Mesendoderm (in vitro differentiated cells): ENCODE measurements at regions not wholly inside any gene's neighbourhood (a gene's known extent, or its start where the extent isn't known, plus 50 kb on each side); places are given as distances from the start of the nearest gene placed in this dataset.

ENCODE experiments used
- DNase-seq: peaks from one replicate; pipeline ENCODE4 v3.0.0; 2013
- H2AK5ac ChIP-seq: 2 replicates; pipeline ENCODE4 v1.6.1; 2013; ENCODE audit warnings: low read length, inconsistent platforms
- H2BK120ac ChIP-seq: 2 replicates; pipeline ENCODE4 v1.6.1; 2013; ENCODE audit warnings: low read depth, mild to moderate bottlenecking, low read length, moderate library complexity, mixed read lengths
- H2BK15ac ChIP-seq: replicated peaks from 2 replicates; pipeline ENCODE4 v1.6.1; 2013; ENCODE audit warnings: low read depth, mild to moderate bottlenecking, moderate library complexity
- H2BK5ac ChIP-seq: 2 replicates; pipeline ENCODE4 v1.6.1; 2013; ENCODE audit warnings: low read length, inconsistent platforms
- H3K18ac ChIP-seq: 2 replicates; pipeline ENCODE4 v1.6.1; 2013; ENCODE audit warnings: mild to moderate bottlenecking, low read length, mixed read lengths
- H3K23ac ChIP-seq: one replicate; pipeline ENCODE4 v1.6.1; 2013; ENCODE audit warnings: low read length
- H3K27ac ChIP-seq: 2 replicates; pipeline ENCODE4 v1.5.1; 2013; ENCODE audit warnings: low read depth, mild to moderate bottlenecking, inconsistent platforms, low read length, moderate library complexity
- H3K27me3 ChIP-seq: 2 replicates; pipeline ENCODE4 v1.6.1; 2013; ENCODE audit warnings: low read length, control low read depth, mild to moderate bottlenecking, inconsistent platforms; ENCODE audit not compliant: insufficient read depth, poor library complexity
- H3K36me3 ChIP-seq: 2 replicates; pipeline ENCODE4 v1.6.1; 2013; ENCODE audit warnings: low read length, inconsistent platforms; ENCODE audit not compliant: control insufficient read depth, insufficient read depth
- H3K4ac ChIP-seq: one replicate; pipeline ENCODE4 v1.6.1; 2013; ENCODE audit warnings: low read depth, mild to moderate bottlenecking, low read length, moderate library complexity
- H3K4me1 ChIP-seq: 2 replicates; pipeline ENCODE4 v1.6.1; 2013; ENCODE audit warnings: low read depth, low read length, inconsistent platforms; ENCODE audit not compliant: control insufficient read depth
- H3K4me2 ChIP-seq: 2 replicates; pipeline ENCODE4 v1.6.1; 2013; ENCODE audit warnings: low read length
- H3K4me3 ChIP-seq: 2 replicates; pipeline ENCODE4 v1.5.1; 2013; ENCODE audit warnings: mild to moderate bottlenecking, low read length
- H3K56ac ChIP-seq: one replicate; pipeline ENCODE4 v1.6.1; 2013; ENCODE audit warnings: low read length
- H3K79me1 ChIP-seq: 2 replicates; pipeline ENCODE4 v1.6.1; 2013; ENCODE audit warnings: low read length, inconsistent platforms
- H3K79me2 ChIP-seq: 2 replicates; pipeline ENCODE4 v1.6.1; 2013; ENCODE audit warnings: mild to moderate bottlenecking, low read length; ENCODE audit not compliant: control insufficient read depth, insufficient read depth
- H3K9ac ChIP-seq: 2 replicates; pipeline ENCODE4 v1.6.1; 2013; ENCODE audit warnings: low read length, inconsistent platforms
- H4K5ac ChIP-seq: one replicate; pipeline ENCODE4 v1.6.1; 2013; ENCODE audit warnings: low read length
- H4K8ac ChIP-seq: one replicate; pipeline ENCODE4 v1.6.1; 2013; ENCODE audit warnings: low read depth, mild to moderate bottlenecking, control low read depth, low read length, moderate library complexity
- WGBS: extraction: QIAGEN DNeasy Blood & Tissue Kit; methylation state at CpG from one replicate; pipeline ENCODE4 v1.1.7; 2013; ENCODE audit warnings: low lambda C conversion rate, missing lambda C conversion rate; ENCODE audit not compliant: insufficient coverage; ENCODE audit errors: extremely low coverage; 5-methylcytosine and 5-hydroxymethylcytosine counted together

GRCh38 chr14:101022121-101022520 is 118.6 kb upstream of the RTL1 start:
- Histone ChIP-seq H3K27ac (no peak overlapping the region), H3K56ac (no peak overlapping the region), H3K9ac (no peak overlapping the region), H4K5ac (no peak overlapping the region), H3K36me3 (no peaks in the 10 kb centered on the region), H2BK5ac (no peak overlapping the region), H2BK15ac (no peak overlapping the region), H3K4me3 (no peak overlapping the region), H3K4ac (no peak overlapping the region), H3K4me1 (no peaks in the 10 kb centered on the region), H3K18ac (no peak overlapping the region), H2AK5ac (no peak overlapping the region), H3K27me3 (no peaks in the 10 kb centered on the region), H2BK120ac (no peak overlapping the region), H3K79me2 (no peaks in the 10 kb centered on the region), H3K23ac (no peak overlapping the region), H3K4me2 (no peak overlapping the region), H4K8ac (no peak overlapping the region), H3K79me1 (no peaks in the 10 kb centered on the region)
- no peak for DNase-seq
- no CpG with 5 or more reads among the region's 8 CpGs for WGBS

GRCh38 chr14:101022916-101023435 is 119.5 kb upstream of the RTL1 start:
- Histone ChIP-seq H2BK5ac (no peak overlapping the region), H2BK120ac (no peak overlapping the region), H3K79me2 (no peaks in the 10 kb centered on the region), H3K4me1 (no peaks in the 10 kb centered on the region), H4K8ac (no peak overlapping the region), H2AK5ac (no peak overlapping the region), H3K56ac (no peak overlapping the region), H3K36me3 (no peaks in the 10 kb centered on the region), H3K27ac (no peak overlapping the region), H3K79me1 (no peaks in the 10 kb centered on the region), H3K18ac (no peak overlapping the region), H2BK15ac (no peak overlapping the region), H3K9ac (no peak overlapping the region), H3K4me2 (no peak overlapping the region), H3K23ac (no peak overlapping the region), H3K27me3 (no peaks in the 10 kb centered on the region), H4K5ac (no peak overlapping the region), H3K4ac (no peak overlapping the region), H3K4me3 (no peak overlapping the region)
- no CpG with 5 or more reads among the region's 15 CpGs for WGBS
- no peak for DNase-seq

GRCh38 chr14:101024686-101025085 is 121.2 kb upstream of the RTL1 start:
- Histone ChIP-seq H3K4me3 (no peak overlapping the region), H3K23ac (no peak overlapping the region), H3K56ac (no peak overlapping the region), H4K8ac (no peak overlapping the region), H3K9ac (no peak overlapping the region), H3K4ac (no peak overlapping the region), H3K79me2 (no peaks in the 10 kb centered on the region), H3K36me3 (no peaks in the 10 kb centered on the region), H3K79me1 (no peaks in the 10 kb centered on the region), H2BK15ac (no peak overlapping the region), H2BK5ac (no peak overlapping the region), H2AK5ac (no peak overlapping the region), H4K5ac (no peak overlapping the region), H3K18ac (no peak overlapping the region), H3K4me1 (no peaks in the 10 kb centered on the region), H3K4me2 (no peak overlapping the region), H2BK120ac (no peak overlapping the region), H3K27ac (no peak overlapping the region), H3K27me3 (no peaks in the 10 kb centered on the region)
- no CpG with 5 or more reads among the region's 11 CpGs for WGBS
- no peak for DNase-seq

GRCh38 chr14:101025131-101025530 is 121.6 kb upstream of the RTL1 start:
- H3K18ac ChIP-seq, result no peak overlapping the region
- H3K79me1 ChIP-seq, result no peaks in the 10 kb centered on the region
- no peaks in the 10 kb centered on the region for H3K79me2 ChIP-seq
- H2BK5ac ChIP-seq, result no peak overlapping the region
- no peak overlapping the region for H3K56ac ChIP-seq
- no peak overlapping the region for H3K4me2 ChIP-seq
- WGBS, result no CpG with 5 or more reads among the region's 8 CpGs
- H4K8ac ChIP-seq, result no peak overlapping the region
- no peak overlapping the region for H2AK5ac ChIP-seq
- no peak overlapping the region for H4K5ac ChIP-seq
- no peak overlapping the region for H3K9ac ChIP-seq
- no peaks in the 10 kb centered on the region for H3K4me1 ChIP-seq
- no peak overlapping the region for H2BK15ac ChIP-seq
- H3K27me3 ChIP-seq, result no peaks in the 10 kb centered on the region
- H3K23ac ChIP-seq, result no peak overlapping the region
- no peak overlapping the region for H3K4me3 ChIP-seq
- H3K27ac ChIP-seq, result no peak overlapping the region
- no peak overlapping the region for H3K4ac ChIP-seq
- H3K36me3 ChIP-seq, result no peaks in the 10 kb centered on the region
- no peak for DNase-seq
- no peak overlapping the region for H2BK120ac ChIP-seq

GRCh38 chr14:101025696-101026095 is 122.2 kb upstream of the RTL1 start:
- Histone ChIP-seq H3K36me3 (no peaks in the 10 kb centered on the region), H3K4me1 (no peaks in the 10 kb centered on the region), H2AK5ac (no peak overlapping the region), H2BK15ac (no peak overlapping the region), H3K56ac (no peak overlapping the region), H3K23ac (no peak overlapping the region), H3K79me1 (no peaks in the 10 kb centered on the region), H3K4ac (no peak overlapping the region), H3K9ac (no peak overlapping the region), H2BK120ac (no peak overlapping the region), H3K4me2 (no peak overlapping the region), H3K27me3 (no peaks in the 10 kb centered on the region), H4K8ac (no peak overlapping the region), H3K4me3 (no peak overlapping the region), H2BK5ac (no peak overlapping the region), H3K18ac (no peak overlapping the region), H3K79me2 (no peaks in the 10 kb centered on the region), H3K27ac (no peak overlapping the region), H4K5ac (no peak overlapping the region)
- no peak for DNase-seq
- WGBS, result no CpG with 5 or more reads among the region's 19 CpGs

GRCh38 chr14:101026341-101026740 is 122.8 kb upstream of the RTL1 start:
- no peak for DNase-seq
- Histone ChIP-seq H3K27ac (no peak overlapping the region), H2BK120ac (no peak overlapping the region), H3K36me3 (no peaks in the 10 kb centered on the region), H3K79me1 (no peaks in the 10 kb centered on the region), H3K9ac (no peak overlapping the region), H2BK15ac (no peak overlapping the region), H2AK5ac (no peak overlapping the region), H4K8ac (no peak overlapping the region), H3K23ac (no peak overlapping the region), H3K18ac (no peak overlapping the region), H3K79me2 (no peaks in the 10 kb centered on the region), H3K27me3 (no peaks in the 10 kb centered on the region), H3K4me2 (no peak overlapping the region), H3K4me1 (no peaks in the 10 kb centered on the region), H4K5ac (no peak overlapping the region), H3K56ac (no peak overlapping the region), H3K4me3 (no peak overlapping the region), H2BK5ac (no peak overlapping the region), H3K4ac (no peak overlapping the region)
- WGBS, result no CpG with 5 or more reads among the region's 7 CpGs
